SK-N-SH (cell line): ENCODE measurements at regions not wholly inside any gene's neighbourhood (a gene's known extent, or its start where the extent isn't known, plus 50 kb on each side); places are given as distances from the start of the nearest gene placed in this dataset.

ENCODE experiments used
- EP300 ChIP-seq, 2 experiments: IDR thresholded peaks; 2 replicates each; pipeline versions ENCODE4 v1.4.0 to v1.6.1; 2012; ENCODE audit warnings: borderline replicate concordance in 1 of 2, low read depth in 1 of 2, low read length in 1 of 2
- GATA2 ChIP-seq: sonication (generic); formaldehyde crosslinking; IDR thresholded peaks from 2 replicates; pipeline ENCODE4 v1.5.0; 2020; ENCODE audit warnings: mild to moderate bottlenecking, missing genetic modification reagents
- POLR2AphosphoS5 ChIP-seq: IDR thresholded peaks from 2 replicates; pipeline ENCODE4 v1.6.1; 2012; ENCODE audit warnings: low read depth, low read length
- TAF1 ChIP-seq: IDR thresholded peaks from 2 replicates; pipeline ENCODE4 v1.6.1; 2012; ENCODE audit warnings: low read depth, mild to moderate bottlenecking, low read length, moderate library complexity, borderline replicate concordance
- TF ChIP-seq, protein P1 (sequence below): fragments of 200-600 bp; sonication (generic); IDR thresholded peaks from 2 replicates; pipeline ENCODE4 v1.6.1; 2017; ENCODE audit warnings: antibody characterized with exemption, mild to moderate bottlenecking, moderate library complexity
- TF ChIP-seq, protein P2 (sequence below): IDR thresholded peaks from 2 replicates; pipeline ENCODE4 v1.4.0; 2012; ENCODE audit warnings: low read depth, borderline replicate concordance
- TF ChIP-seq, protein P3 (sequence below): IDR thresholded peaks from 2 replicates; pipeline ENCODE4 v1.6.1; 2012; ENCODE audit warnings: mild to moderate bottlenecking, low read depth, low read length, moderate library complexity

DNA sequence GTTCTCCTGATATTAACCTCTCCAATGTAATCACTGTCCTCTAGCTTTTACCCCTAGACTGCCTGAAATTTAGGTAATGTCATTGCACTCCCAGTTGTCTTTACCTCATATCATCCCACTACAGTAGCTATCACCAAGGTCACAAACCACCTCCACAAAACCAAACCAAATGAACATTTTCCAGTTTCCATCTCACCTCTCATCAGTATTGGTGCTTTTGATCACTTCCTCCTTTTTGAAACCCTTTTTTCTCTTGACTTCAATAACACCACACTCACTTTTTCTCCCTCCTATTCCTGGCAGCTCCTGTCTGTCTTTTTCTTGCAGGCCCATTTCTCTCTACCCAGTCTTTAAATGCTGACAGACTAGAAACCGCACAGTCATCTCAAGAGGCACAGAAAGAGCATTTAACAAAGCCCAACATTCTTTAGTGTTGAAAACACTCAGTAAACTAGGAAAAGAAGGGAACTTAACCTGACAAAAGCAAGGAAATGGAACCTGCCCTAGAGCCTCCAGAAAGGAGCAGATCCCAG, 95.9 kb upstream of the SIX2 start:
- TF ChIP-seq, protein P1, sequence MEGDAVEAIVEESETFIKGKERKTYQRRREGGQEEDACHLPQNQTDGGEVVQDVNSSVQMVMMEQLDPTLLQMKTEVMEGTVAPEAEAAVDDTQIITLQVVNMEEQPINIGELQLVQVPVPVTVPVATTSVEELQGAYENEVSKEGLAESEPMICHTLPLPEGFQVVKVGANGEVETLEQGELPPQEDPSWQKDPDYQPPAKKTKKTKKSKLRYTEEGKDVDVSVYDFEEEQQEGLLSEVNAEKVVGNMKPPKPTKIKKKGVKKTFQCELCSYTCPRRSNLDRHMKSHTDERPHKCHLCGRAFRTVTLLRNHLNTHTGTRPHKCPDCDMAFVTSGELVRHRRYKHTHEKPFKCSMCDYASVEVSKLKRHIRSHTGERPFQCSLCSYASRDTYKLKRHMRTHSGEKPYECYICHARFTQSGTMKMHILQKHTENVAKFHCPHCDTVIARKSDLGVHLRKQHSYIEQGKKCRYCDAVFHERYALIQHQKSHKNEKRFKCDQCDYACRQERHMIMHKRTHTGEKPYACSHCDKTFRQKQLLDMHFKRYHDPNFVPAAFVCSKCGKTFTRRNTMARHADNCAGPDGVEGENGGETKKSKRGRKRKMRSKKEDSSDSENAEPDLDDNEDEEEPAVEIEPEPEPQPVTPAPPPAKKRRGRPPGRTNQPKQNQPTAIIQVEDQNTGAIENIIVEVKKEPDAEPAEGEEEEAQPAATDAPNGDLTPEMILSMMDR = no peak
- TF ChIP-seq TAF1 = no peak
- TF ChIP-seq, protein P2, sequence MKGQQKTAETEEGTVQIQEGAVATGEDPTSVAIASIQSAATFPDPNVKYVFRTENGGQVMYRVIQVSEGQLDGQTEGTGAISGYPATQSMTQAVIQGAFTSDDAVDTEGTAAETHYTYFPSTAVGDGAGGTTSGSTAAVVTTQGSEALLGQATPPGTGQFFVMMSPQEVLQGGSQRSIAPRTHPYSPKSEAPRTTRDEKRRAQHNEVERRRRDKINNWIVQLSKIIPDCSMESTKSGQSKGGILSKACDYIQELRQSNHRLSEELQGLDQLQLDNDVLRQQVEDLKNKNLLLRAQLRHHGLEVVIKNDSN = no peak
- no peak for TF ChIP-seq POLR2AphosphoS5
- no peak for TF ChIP-seq EP300 (IDR thresholded peaks at IDR 0.05; ENCODE audit: borderline replicate concordance in 1 of 2, low read depth in 1 of 2, low read length in 1 of 2)
- TF ChIP-seq, protein P3, sequence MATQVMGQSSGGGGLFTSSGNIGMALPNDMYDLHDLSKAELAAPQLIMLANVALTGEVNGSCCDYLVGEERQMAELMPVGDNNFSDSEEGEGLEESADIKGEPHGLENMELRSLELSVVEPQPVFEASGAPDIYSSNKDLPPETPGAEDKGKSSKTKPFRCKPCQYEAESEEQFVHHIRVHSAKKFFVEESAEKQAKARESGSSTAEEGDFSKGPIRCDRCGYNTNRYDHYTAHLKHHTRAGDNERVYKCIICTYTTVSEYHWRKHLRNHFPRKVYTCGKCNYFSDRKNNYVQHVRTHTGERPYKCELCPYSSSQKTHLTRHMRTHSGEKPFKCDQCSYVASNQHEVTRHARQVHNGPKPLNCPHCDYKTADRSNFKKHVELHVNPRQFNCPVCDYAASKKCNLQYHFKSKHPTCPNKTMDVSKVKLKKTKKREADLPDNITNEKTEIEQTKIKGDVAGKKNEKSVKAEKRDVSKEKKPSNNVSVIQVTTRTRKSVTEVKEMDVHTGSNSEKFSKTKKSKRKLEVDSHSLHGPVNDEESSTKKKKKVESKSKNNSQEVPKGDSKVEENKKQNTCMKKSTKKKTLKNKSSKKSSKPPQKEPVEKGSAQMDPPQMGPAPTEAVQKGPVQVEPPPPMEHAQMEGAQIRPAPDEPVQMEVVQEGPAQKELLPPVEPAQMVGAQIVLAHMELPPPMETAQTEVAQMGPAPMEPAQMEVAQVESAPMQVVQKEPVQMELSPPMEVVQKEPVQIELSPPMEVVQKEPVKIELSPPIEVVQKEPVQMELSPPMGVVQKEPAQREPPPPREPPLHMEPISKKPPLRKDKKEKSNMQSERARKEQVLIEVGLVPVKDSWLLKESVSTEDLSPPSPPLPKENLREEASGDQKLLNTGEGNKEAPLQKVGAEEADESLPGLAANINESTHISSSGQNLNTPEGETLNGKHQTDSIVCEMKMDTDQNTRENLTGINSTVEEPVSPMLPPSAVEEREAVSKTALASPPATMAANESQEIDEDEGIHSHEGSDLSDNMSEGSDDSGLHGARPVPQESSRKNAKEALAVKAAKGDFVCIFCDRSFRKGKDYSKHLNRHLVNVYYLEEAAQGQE = no peak
- no peak for TF ChIP-seq GATA2 (CRISPR knock-in tag)
